OCI-LY1 (cell line): ENCODE measurements at regions not wholly inside any gene's neighbourhood (a gene's known extent, or its start where the extent isn't known, plus 50 kb on each side); places are given as distances from the start of the nearest gene placed in this dataset.
"Not testable (repeated sequence)": the region's sequence is repeated elsewhere in the genome, so short reads cannot be mapped to it uniquely, and the experiment has no call there.

Experiments
- H2AFZ ChIP-seq: fragments of 200-600 bp; sonication (generic), shearing (Covaris generic); 2 replicates; pipeline ENCODE4 v1.6.0; 2014; ENCODE audit warnings: antibody characterized with exemption, mild to moderate bottlenecking, low read length
- H3F3A ChIP-seq: fragments of 200-600 bp; sonication (generic), shearing (Covaris generic); 2 replicates; pipeline ENCODE4 v1.6.0; 2014; ENCODE audit warnings: mild to moderate bottlenecking, antibody characterized with exemption, low read length, moderate library complexity; ENCODE audit not compliant: insufficient read depth
- H3K27ac ChIP-seq: fragments of 200-600 bp; sonication (generic); 2 replicates; pipeline ENCODE4 v1.5.1; 2014; ENCODE audit warnings: low read length, mixed run types, mild to moderate bottlenecking, low read depth; ENCODE audit not compliant: poor library complexity, severe bottlenecking
- H3K27me3 ChIP-seq: fragments of 200-600 bp; sonication (generic); 2 replicates; pipeline ENCODE4 v1.6.0; 2014; ENCODE audit warnings: antibody characterized with exemption, mild to moderate bottlenecking, low read length, moderate library complexity; ENCODE audit not compliant: insufficient read depth
- H3K36me3 ChIP-seq: fragments of 200-600 bp; sonication (generic); 2 replicates; pipeline ENCODE4 v1.6.1; 2014; ENCODE audit warnings: mild to moderate bottlenecking, antibody characterized with exemption, low read length, moderate library complexity, mixed read lengths; ENCODE audit not compliant: insufficient read depth
- H3K4me1 ChIP-seq: fragments of 200-600 bp; sonication (generic); 2 replicates; pipeline ENCODE4 v1.5.1; 2014; ENCODE audit warnings: mild to moderate bottlenecking, low read length, moderate library complexity; ENCODE audit not compliant: insufficient read depth, severe bottlenecking
- H3K4me2 ChIP-seq: fragments of 200-600 bp; sonication (generic), shearing (Covaris generic); 2 replicates; pipeline ENCODE4 v1.6.1; 2014; ENCODE audit warnings: low read length
- H3K4me3 ChIP-seq: fragments of 200-600 bp; sonication (generic); 2 replicates; pipeline ENCODE4 v1.5.1; 2014; ENCODE audit warnings: low read length, low read depth, mild to moderate bottlenecking, mixed read lengths; ENCODE audit not compliant: poor library complexity, severe bottlenecking
- H3K79me2 ChIP-seq: fragments of 200-600 bp; shearing (Covaris generic); 2 replicates; pipeline ENCODE4 v1.6.1; 2016; ENCODE audit warnings: mixed run types, low read length, mixed read lengths; ENCODE audit not compliant: insufficient read depth
- H3K9ac ChIP-seq: fragments of 200-600 bp; sonication (generic), shearing (Covaris generic); 2 replicates; pipeline ENCODE4 v1.6.1; 2014; ENCODE audit warnings: mild to moderate bottlenecking, low read length, mixed read lengths
- H3K9me2 ChIP-seq: fragments of 200-600 bp; sonication (generic), shearing (Covaris generic); 2 replicates; pipeline ENCODE4 v1.6.1; 2014; ENCODE audit warnings: low read depth, mild to moderate bottlenecking, low read length, mixed read lengths
- H3K9me3 ChIP-seq: fragments of 200-600 bp; shearing (Covaris generic); 2 replicates; pipeline ENCODE4 v1.6.1; 2014; ENCODE audit warnings: low read length, mixed read lengths
- H4K20me1 ChIP-seq: fragments of 200-600 bp; sonication (generic), shearing (Covaris generic); 2 replicates; pipeline ENCODE4 v1.6.0; 2016; ENCODE audit warnings: mild to moderate bottlenecking, low read length; ENCODE audit not compliant: insufficient read depth

GRCh38 chr15:84500165-84500889, 100.5 kb upstream of the ZSCAN2 start:
- H3K9ac ChIP-seq, H3K4me2 ChIP-seq, H3K4me3 ChIP-seq, H3K79me2 ChIP-seq, H3K36me3 ChIP-seq, H2AFZ ChIP-seq, H3K27me3 ChIP-seq, H3K9me3 ChIP-seq, H3K27ac ChIP-seq, H4K20me1 ChIP-seq, H3K4me1 ChIP-seq, H3K9me2 ChIP-seq, H3F3A ChIP-seq: not testable (repeated sequence)

GRCh38 chr15:84503101-84503500, 97.7 kb upstream of the ZSCAN2 start:
- not testable (repeated sequence) for H3F3A ChIP-seq, H2AFZ ChIP-seq, H3K4me1 ChIP-seq, H3K9ac ChIP-seq, H3K4me3 ChIP-seq, H3K79me2 ChIP-seq, H3K27me3 ChIP-seq, H3K4me2 ChIP-seq, H3K9me2 ChIP-seq, H3K36me3 ChIP-seq, H3K9me3 ChIP-seq, H4K20me1 ChIP-seq, H3K27ac ChIP-seq

- not testable (repeated sequence) for H3K27me3 ChIP-seq, H3K4me2 ChIP-seq, H3K36me3 ChIP-seq, H3K4me1 ChIP-seq, H3K9me3 ChIP-seq, H4K20me1 ChIP-seq, H3F3A ChIP-seq, H3K9ac ChIP-seq, H3K4me3 ChIP-seq, H3K79me2 ChIP-seq, H3K9me2 ChIP-seq, H3K27ac ChIP-seq, H2AFZ ChIP-seq
These were observed 95.3 kb upstream of the ZSCAN2 start for GRCh38 chr15:84505552-84505951.

- H3K4me1 ChIP-seq, H3K9ac ChIP-seq, H3K27ac ChIP-seq, H3K9me3 ChIP-seq, H4K20me1 ChIP-seq, H3K4me3 ChIP-seq, H3K9me2 ChIP-seq, H3K79me2 ChIP-seq, H3K4me2 ChIP-seq, H3K36me3 ChIP-seq, H3F3A ChIP-seq, H3K27me3 ChIP-seq, H2AFZ ChIP-seq: not testable (repeated sequence)
These were observed 88.5 kb upstream of the ZSCAN2 start for GRCh38 chr15:84512324-84512723.

- not testable (repeated sequence) for H3K4me2 ChIP-seq, H3K9me2 ChIP-seq, H3K27me3 ChIP-seq, H3K27ac ChIP-seq, H3K9ac ChIP-seq, H3K9me3 ChIP-seq, H3K4me3 ChIP-seq, H3K36me3 ChIP-seq, H2AFZ ChIP-seq, H4K20me1 ChIP-seq, H3F3A ChIP-seq, H3K4me1 ChIP-seq, H3K79me2 ChIP-seq
These were observed 84.0 kb upstream of the ZSCAN2 start for GRCh38 chr15:84516773-84517172.

GRCh38 chr15:84525491-84526344, 75.1 kb upstream of the ZSCAN2 start:
- H3K27ac ChIP-seq, H3K4me2 ChIP-seq, H3K4me1 ChIP-seq, H3K4me3 ChIP-seq, H3K9me2 ChIP-seq, H3F3A ChIP-seq, H3K36me3 ChIP-seq, H3K9me3 ChIP-seq, H2AFZ ChIP-seq, H3K27me3 ChIP-seq, H3K9ac ChIP-seq, H4K20me1 ChIP-seq, H3K79me2 ChIP-seq: not testable (repeated sequence)

- not testable (repeated sequence) for H3K4me2 ChIP-seq, H3F3A ChIP-seq, H3K9ac ChIP-seq, H3K4me3 ChIP-seq, H3K27ac ChIP-seq, H3K9me3 ChIP-seq, H3K4me1 ChIP-seq, H4K20me1 ChIP-seq, H3K36me3 ChIP-seq, H3K79me2 ChIP-seq, H3K27me3 ChIP-seq, H2AFZ ChIP-seq, H3K9me2 ChIP-seq
These were observed 70.1 kb upstream of the ZSCAN2 start for GRCh38 chr15:84530751-84531150.
